Spleen (tissue), 7 donors: ENCODE measurements at regions not wholly inside any gene's neighbourhood (a gene's known extent, or its start where the extent isn't known, plus 50 kb on each side); places are given as distances from the start of the nearest gene placed in this dataset.

Experiments used
- CTCF ChIP-seq, 11 experiments: fragments of 200-600 bp in 7 of 11; fragments of 450-650 bp in 4 of 11; sonication (generic) in 4 of 11; IDR thresholded peaks in 8 of 11; conservative IDR thresholded peaks in 3 of 11; 1 replicate in 7 of 11; 2 replicates in 4 of 11; pipeline versions ENCODE4 v1.4.0 to v1.8.0; 2016 to 2021; ENCODE audit warnings: antibody characterized with exemption in 11 of 11, inconsistent platforms in 4 of 11, mild to moderate bottlenecking in 1 of 11
- POLR2A ChIP-seq, 3 donors: fragments of 450-650 bp; IDR thresholded peaks; one replicate each; pipeline ENCODE4 v1.5.1; 2017; ENCODE audit warnings: antibody characterized with exemption in 3 of 3, mild to moderate bottlenecking in 1 of 3
- POLR2AphosphoS5 ChIP-seq, 3 donors: sonication (generic); formaldehyde crosslinking; IDR thresholded peaks; one replicate each; pipeline ENCODE4 v1.5.1; 2017; ENCODE audit warnings: antibody characterized with exemption in 3 of 3
- donor health status: DM: no; HTN: no; CAD: no; lungs with moderate emphysema.
- donor health status: DM: no; HTN: no; CAD: no.
- donor health status: DM: no; HTN: no; CAD: no.

- no peak for TF ChIP-seq CTCF (IDR thresholded peaks at IDR 0.05 in 8 of 11, conservative IDR thresholded peaks at IDR 0.05 in 3 of 11)
- no peak for TF ChIP-seq POLR2A (IDR thresholded peaks at IDR 0.05)
- no peak for TF ChIP-seq POLR2AphosphoS5 (IDR thresholded peaks at IDR 0.05)
These were observed 490.8 kb upstream of the CELF2 start for GRCh38 chr10:10526846-10527245.
